OCI-LY1 (cell line): ENCODE measurements at regions not wholly inside any gene's neighbourhood (a gene's known extent, or its start where the extent isn't known, plus 50 kb on each side); places are given as distances from the start of the nearest gene placed in this dataset.

ENCODE experiments used
- H2AFZ ChIP-seq: fragments of 200-600 bp; sonication (generic), shearing (Covaris generic); 2 replicates; pipeline ENCODE4 v1.6.0; 2014; ENCODE audit warnings: antibody characterized with exemption, mild to moderate bottlenecking, low read length
- H3F3A ChIP-seq: fragments of 200-600 bp; sonication (generic), shearing (Covaris generic); 2 replicates; pipeline ENCODE4 v1.6.0; 2014; ENCODE audit warnings: mild to moderate bottlenecking, antibody characterized with exemption, low read length, moderate library complexity; ENCODE audit not compliant: insufficient read depth
- H3K27ac ChIP-seq: fragments of 200-600 bp; sonication (generic); 2 replicates; pipeline ENCODE4 v1.5.1; 2014; ENCODE audit warnings: low read length, mixed run types, mild to moderate bottlenecking, low read depth; ENCODE audit not compliant: poor library complexity, severe bottlenecking
- H3K27me3 ChIP-seq: fragments of 200-600 bp; sonication (generic); 2 replicates; pipeline ENCODE4 v1.6.0; 2014; ENCODE audit warnings: antibody characterized with exemption, mild to moderate bottlenecking, low read length, moderate library complexity; ENCODE audit not compliant: insufficient read depth
- H3K36me3 ChIP-seq: fragments of 200-600 bp; sonication (generic); 2 replicates; pipeline ENCODE4 v1.6.1; 2014; ENCODE audit warnings: mild to moderate bottlenecking, antibody characterized with exemption, low read length, moderate library complexity, mixed read lengths; ENCODE audit not compliant: insufficient read depth
- H3K4me1 ChIP-seq: fragments of 200-600 bp; sonication (generic); 2 replicates; pipeline ENCODE4 v1.5.1; 2014; ENCODE audit warnings: mild to moderate bottlenecking, low read length, moderate library complexity; ENCODE audit not compliant: insufficient read depth, severe bottlenecking
- H3K4me2 ChIP-seq: fragments of 200-600 bp; sonication (generic), shearing (Covaris generic); 2 replicates; pipeline ENCODE4 v1.6.1; 2014; ENCODE audit warnings: low read length
- H3K4me3 ChIP-seq: fragments of 200-600 bp; sonication (generic); 2 replicates; pipeline ENCODE4 v1.5.1; 2014; ENCODE audit warnings: low read length, low read depth, mild to moderate bottlenecking, mixed read lengths; ENCODE audit not compliant: poor library complexity, severe bottlenecking
- H3K79me2 ChIP-seq: fragments of 200-600 bp; shearing (Covaris generic); 2 replicates; pipeline ENCODE4 v1.6.1; 2016; ENCODE audit warnings: mixed run types, low read length, mixed read lengths; ENCODE audit not compliant: insufficient read depth
- H3K9ac ChIP-seq: fragments of 200-600 bp; sonication (generic), shearing (Covaris generic); 2 replicates; pipeline ENCODE4 v1.6.1; 2014; ENCODE audit warnings: mild to moderate bottlenecking, low read length, mixed read lengths
- H3K9me2 ChIP-seq: fragments of 200-600 bp; sonication (generic), shearing (Covaris generic); 2 replicates; pipeline ENCODE4 v1.6.1; 2014; ENCODE audit warnings: low read depth, mild to moderate bottlenecking, low read length, mixed read lengths
- H3K9me3 ChIP-seq: fragments of 200-600 bp; shearing (Covaris generic); 2 replicates; pipeline ENCODE4 v1.6.1; 2014; ENCODE audit warnings: low read length, mixed read lengths
- H4K20me1 ChIP-seq: fragments of 200-600 bp; sonication (generic), shearing (Covaris generic); 2 replicates; pipeline ENCODE4 v1.6.0; 2016; ENCODE audit warnings: mild to moderate bottlenecking, low read length; ENCODE audit not compliant: insufficient read depth
- EZH2 ChIP-seq: fragments of 200-600 bp; sonication (generic), shearing (Covaris generic); IDR thresholded peaks from 2 replicates; pipeline ENCODE4 v1.8.0; 2017; ENCODE audit warnings: borderline replicate concordance, mixed run types, mild to moderate bottlenecking, antibody characterized with exemption, low read length, moderate library complexity, mixed read lengths
- TF ChIP-seq, protein P1 (sequence below): fragments of 200-600 bp; sonication (generic), shearing (Covaris generic); IDR thresholded peaks from 2 replicates; pipeline ENCODE4 v1.5.1; 2017; ENCODE audit warnings: mild to moderate bottlenecking, antibody characterized with exemption, low read length, moderate library complexity, mixed read lengths

DNA sequence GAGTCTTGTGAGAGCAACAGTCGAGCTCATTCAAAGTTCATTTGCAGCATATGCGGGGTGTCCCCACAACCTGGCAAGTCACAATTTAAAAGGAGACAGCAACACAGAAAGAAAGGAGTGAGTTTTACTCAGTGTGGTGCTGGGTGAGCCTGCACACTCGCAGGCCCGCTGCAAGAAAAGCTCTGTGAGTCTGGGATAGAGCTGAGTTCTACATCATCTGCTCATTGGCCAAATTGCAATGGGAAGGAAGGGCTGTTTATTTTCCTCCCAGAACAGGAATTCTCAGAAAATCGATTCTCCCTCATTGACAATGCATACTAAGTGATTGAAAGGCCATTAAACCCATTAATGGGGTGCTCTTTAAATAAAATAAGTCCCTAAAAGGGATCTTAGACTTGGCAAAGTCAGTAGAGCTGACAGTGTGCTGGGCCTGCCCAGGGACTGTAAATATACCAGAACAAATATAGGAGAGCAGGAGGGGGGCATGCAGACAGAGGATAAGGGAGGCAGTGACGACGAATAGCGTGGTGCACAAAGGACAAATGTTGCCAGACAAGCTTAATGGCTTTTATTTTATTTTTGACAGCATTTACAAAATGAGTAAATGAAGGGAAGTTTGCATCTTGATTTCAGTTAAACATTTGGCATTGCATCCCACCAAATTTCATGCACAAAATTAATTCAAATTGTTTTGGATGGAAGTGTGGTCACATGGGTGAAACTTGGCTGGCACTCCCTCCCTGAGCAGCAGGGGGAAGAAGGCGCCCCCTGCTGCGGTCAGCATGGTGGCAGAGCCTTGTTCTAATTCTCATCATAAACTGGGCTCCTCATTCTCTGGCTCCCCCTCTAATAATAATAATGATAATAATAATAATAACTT is 215.7 kb downstream of the SNX10 start:
- H3K27ac ChIP-seq = no peak overlapping the region

GRCh38 chr7:26508481-26508880 is 216.8 kb downstream of the SNX10 start:
- Histone ChIP-seq H3K4me1 (no peaks in the 10 kb centered on the region), H2AFZ (no peak overlapping the region), H3K4me2 (no peak overlapping the region), H3K4me3 (no peak overlapping the region), H3K9ac (no peak overlapping the region), H3K27ac (no peak overlapping the region), H3K36me3 (no peaks in the 10 kb centered on the region), H3K9me3 (peaks cover 4% of the 10 kb centered on the region; the same call in 1 of the 2 replicates), H3K9me2 (no peaks in the 10 kb centered on the region), H3K79me2 (no peaks in the 10 kb centered on the region), H3K27me3 (0 out of 2 replicates have a peak, but pooled peaks cover 12% of the 10 kb centered on the region), H3F3A (no peaks in the 10 kb centered on the region), H4K20me1 (no peaks in the 10 kb centered on the region)
- no peak for TF ChIP-seq EZH2
- TF ChIP-seq, protein P1, sequence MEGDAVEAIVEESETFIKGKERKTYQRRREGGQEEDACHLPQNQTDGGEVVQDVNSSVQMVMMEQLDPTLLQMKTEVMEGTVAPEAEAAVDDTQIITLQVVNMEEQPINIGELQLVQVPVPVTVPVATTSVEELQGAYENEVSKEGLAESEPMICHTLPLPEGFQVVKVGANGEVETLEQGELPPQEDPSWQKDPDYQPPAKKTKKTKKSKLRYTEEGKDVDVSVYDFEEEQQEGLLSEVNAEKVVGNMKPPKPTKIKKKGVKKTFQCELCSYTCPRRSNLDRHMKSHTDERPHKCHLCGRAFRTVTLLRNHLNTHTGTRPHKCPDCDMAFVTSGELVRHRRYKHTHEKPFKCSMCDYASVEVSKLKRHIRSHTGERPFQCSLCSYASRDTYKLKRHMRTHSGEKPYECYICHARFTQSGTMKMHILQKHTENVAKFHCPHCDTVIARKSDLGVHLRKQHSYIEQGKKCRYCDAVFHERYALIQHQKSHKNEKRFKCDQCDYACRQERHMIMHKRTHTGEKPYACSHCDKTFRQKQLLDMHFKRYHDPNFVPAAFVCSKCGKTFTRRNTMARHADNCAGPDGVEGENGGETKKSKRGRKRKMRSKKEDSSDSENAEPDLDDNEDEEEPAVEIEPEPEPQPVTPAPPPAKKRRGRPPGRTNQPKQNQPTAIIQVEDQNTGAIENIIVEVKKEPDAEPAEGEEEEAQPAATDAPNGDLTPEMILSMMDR = no peak

More for the DNA sequence above, 215.7 kb downstream of the SNX10 start:
- no peaks in the 10 kb centered on the region for H3K4me1 ChIP-seq
- H3K4me3 ChIP-seq = no peak overlapping the region
- H3K9ac ChIP-seq = no peak overlapping the region
- 0 out of 2 replicates have a peak, but pooled peaks cover 18% of the 10 kb centered on the region for H3K27me3 ChIP-seq
- H3K9me3 ChIP-seq = peaks cover 4% of the 10 kb centered on the region; the same call in 1 of the 2 replicates
- no peak overlapping the region for H2AFZ ChIP-seq
- H3F3A ChIP-seq = no peaks in the 10 kb centered on the region
- H3K79me2 ChIP-seq = no peaks in the 10 kb centered on the region
- H4K20me1 ChIP-seq = no peaks in the 10 kb centered on the region
- no peaks in the 10 kb centered on the region for H3K9me2 ChIP-seq
- no peak overlapping the region for H3K4me2 ChIP-seq
- TF ChIP-seq EZH2 = no peak
- TF ChIP-seq, protein P1 = peak; percentile 43
- no peaks in the 10 kb centered on the region for H3K36me3 ChIP-seq

GRCh38 chr7:26508917-26509316 is 217.3 kb downstream of the SNX10 start:
- Histone ChIP-seq H3K4me3 (no peak overlapping the region), H2AFZ (no peak overlapping the region), H3K4me1 (no peaks in the 10 kb centered on the region), H3K27me3 (0 out of 2 replicates have a peak, but pooled peaks cover 9% of the 10 kb centered on the region), H3F3A (no peaks in the 10 kb centered on the region), H3K36me3 (no peaks in the 10 kb centered on the region), H4K20me1 (no peaks in the 10 kb centered on the region), H3K9ac (no peak overlapping the region), H3K27ac (no peak overlapping the region), H3K4me2 (no peak overlapping the region), H3K9me2 (no peaks in the 10 kb centered on the region), H3K79me2 (no peaks in the 10 kb centered on the region), H3K9me3 (peaks cover 4% of the 10 kb centered on the region; the same call in 1 of the 2 replicates)
- TF ChIP-seq, protein P1 = no peak
- TF ChIP-seq EZH2 = no peak
